Stomach (tissue), 8 donors: ENCODE measurements at regions not wholly inside any gene's neighbourhood (a gene's known extent, or its start where the extent isn't known, plus 50 kb on each side); places are given as distances from the start of the nearest gene placed in this dataset.

Experiments
- DNase-seq, 2 donors: peaks; one replicate each; pipeline versions ENCODE4 v3.0.0 to v3.0.0-alpha.2; 2013 to 2019
- H3K27ac ChIP-seq, 5 donors: fragments of 200-600 bp in 4 of 5; sonication (generic) in 4 of 5; one replicate each; pipeline ENCODE4 v1.5.1; 2013 to 2019; ENCODE audit warnings: mild to moderate bottlenecking in 1 of 5, moderate library complexity in 1 of 5
- H3K27me3 ChIP-seq, 3 donors: fragments of 200-600 bp; sonication (generic); one replicate each; pipeline ENCODE4 v1.5.1; 2017 to 2019; ENCODE audit warnings: mixed run types in 1 of 3
- H3K36me3 ChIP-seq, 4 donors: fragments of 200-600 bp; sonication (generic); 1 replicate in 3 of 4; 2 replicates in 1 of 4; pipeline ENCODE4 v1.5.1; 2016 to 2019
- H3K4me1 ChIP-seq, 4 donors: fragments of 200-600 bp; sonication (generic); one replicate each; pipeline ENCODE4 v1.5.1; 2016 to 2019
- H3K4me3 ChIP-seq, 4 donors: fragments of 200-600 bp; sonication (generic) in 3 of 4; one replicate each; pipeline ENCODE4 v1.5.1; 2016 to 2019; ENCODE audit warnings: mild to moderate bottlenecking in 1 of 4
- H3K9me3 ChIP-seq, 4 donors: fragments of 200-600 bp; sonication (generic); one replicate each; pipeline ENCODE4 v1.5.1; 2016 to 2019
- EP300 ChIP-seq: sonication (generic); formaldehyde crosslinking; IDR thresholded peaks from one replicate; pipeline ENCODE4 v1.6.1; 2017; ENCODE audit warnings: antibody characterized with exemption
- POLR2A ChIP-seq, 4 donors: fragments of 450-650 bp; IDR thresholded peaks; one replicate each; pipeline ENCODE4 v1.6.1; 2016; ENCODE audit warnings: antibody characterized with exemption in 4 of 4, control low read depth in 2 of 4, mild to moderate bottlenecking in 1 of 4, moderate library complexity in 1 of 4
- POLR2AphosphoS5 ChIP-seq, 3 donors: sonication (generic); formaldehyde crosslinking; IDR thresholded peaks; one replicate each; pipeline ENCODE4 v1.6.1; 2016; ENCODE audit warnings: antibody characterized with exemption in 3 of 3
- WGBS, 5 donors: extraction: QIAGEN DNeasy Blood & Tissue Kit in 3 of 5; methylation state at CpG; one replicate each; pipeline versions ENCODE4 v1.1.5 to v1.1.7; 2013 to 2018; 5-methylcytosine and 5-hydroxymethylcytosine counted together
- intact Hi-C: fragments of 100-400 bp; cut with DNase I; formaldehyde crosslinking; loops from one replicate; pipeline ENCODE4 v1.15.1; 2023; ENCODE audit warnings: low total_unique reads
- TF ChIP-seq, protein P1 (sequence below), 7 experiments: fragments of 450-650 bp in 4 of 7; fragments of 200-600 bp in 3 of 7; sonication (generic) in 3 of 7; IDR thresholded peaks; one replicate each; pipeline ENCODE4 v1.5.1; 2016 to 2019; ENCODE audit warnings: antibody characterized with exemption in 7 of 7, control low read depth in 2 of 7, mild to moderate bottlenecking in 1 of 7
- donor health status: healthy with polysubstance abuse.
- donor health status: Bipolar disorder and iron deficiency.
- donor health status: healthy.

DNA sequence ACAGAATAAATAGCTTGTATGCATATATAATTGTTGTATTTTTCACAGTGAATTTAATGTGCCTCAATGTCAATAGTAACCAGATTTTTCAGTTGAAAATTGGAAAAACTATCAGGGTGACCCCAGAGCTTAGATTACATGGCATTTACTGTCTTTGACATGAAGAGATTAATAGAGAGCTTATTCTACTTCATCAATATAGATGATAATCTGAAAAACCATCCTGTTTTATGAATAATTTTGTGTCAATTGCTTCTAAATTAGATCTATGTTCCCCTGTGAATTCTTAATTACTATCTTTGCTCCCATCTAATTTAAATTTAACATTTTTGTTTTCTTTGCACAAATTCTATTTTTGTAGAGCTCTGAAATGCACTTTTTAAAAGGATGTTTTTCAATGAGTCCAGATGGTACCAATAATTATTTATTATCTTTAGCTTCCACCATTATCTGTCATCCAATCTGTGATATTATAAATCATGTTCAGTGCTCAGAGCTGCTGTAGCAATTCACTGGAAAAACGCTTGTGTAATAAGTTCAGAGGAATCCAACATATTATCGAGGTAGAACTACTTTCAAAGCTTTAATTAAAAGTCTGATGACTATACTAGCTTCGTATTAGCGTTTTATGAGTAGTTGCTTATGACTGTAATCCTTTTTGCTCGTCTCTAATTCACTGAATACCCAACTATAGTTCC, 291.4 kb downstream of the JRKL start:
- H3K27ac ChIP-seq = no peak overlapping the region
- WGBS, 5 donors = 55 to 69% (median 60%) methylated on average over 5 of the region's 5 CpGs
- H3K27me3 ChIP-seq = no peaks in the 10 kb centered on the region
- H3K9me3 ChIP-seq = no peaks in the 10 kb centered on the region
- no peak for DNase-seq
- TF ChIP-seq EP300 = no peak
- no peak for TF ChIP-seq POLR2A (IDR thresholded peaks at IDR 0.05)
- TF ChIP-seq POLR2AphosphoS5 (IDR thresholded peaks at IDR 0.05) = no peak
- TF ChIP-seq, protein P1, sequence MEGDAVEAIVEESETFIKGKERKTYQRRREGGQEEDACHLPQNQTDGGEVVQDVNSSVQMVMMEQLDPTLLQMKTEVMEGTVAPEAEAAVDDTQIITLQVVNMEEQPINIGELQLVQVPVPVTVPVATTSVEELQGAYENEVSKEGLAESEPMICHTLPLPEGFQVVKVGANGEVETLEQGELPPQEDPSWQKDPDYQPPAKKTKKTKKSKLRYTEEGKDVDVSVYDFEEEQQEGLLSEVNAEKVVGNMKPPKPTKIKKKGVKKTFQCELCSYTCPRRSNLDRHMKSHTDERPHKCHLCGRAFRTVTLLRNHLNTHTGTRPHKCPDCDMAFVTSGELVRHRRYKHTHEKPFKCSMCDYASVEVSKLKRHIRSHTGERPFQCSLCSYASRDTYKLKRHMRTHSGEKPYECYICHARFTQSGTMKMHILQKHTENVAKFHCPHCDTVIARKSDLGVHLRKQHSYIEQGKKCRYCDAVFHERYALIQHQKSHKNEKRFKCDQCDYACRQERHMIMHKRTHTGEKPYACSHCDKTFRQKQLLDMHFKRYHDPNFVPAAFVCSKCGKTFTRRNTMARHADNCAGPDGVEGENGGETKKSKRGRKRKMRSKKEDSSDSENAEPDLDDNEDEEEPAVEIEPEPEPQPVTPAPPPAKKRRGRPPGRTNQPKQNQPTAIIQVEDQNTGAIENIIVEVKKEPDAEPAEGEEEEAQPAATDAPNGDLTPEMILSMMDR (IDR thresholded peaks at IDR 0.05) = no peak
- H3K36me3 ChIP-seq = no peaks in the 10 kb centered on the region
- H3K4me3 ChIP-seq = no peak overlapping the region
- intact Hi-C loops = no loop called here
- H3K4me1 ChIP-seq = no peaks in the 10 kb centered on the region

DNA sequence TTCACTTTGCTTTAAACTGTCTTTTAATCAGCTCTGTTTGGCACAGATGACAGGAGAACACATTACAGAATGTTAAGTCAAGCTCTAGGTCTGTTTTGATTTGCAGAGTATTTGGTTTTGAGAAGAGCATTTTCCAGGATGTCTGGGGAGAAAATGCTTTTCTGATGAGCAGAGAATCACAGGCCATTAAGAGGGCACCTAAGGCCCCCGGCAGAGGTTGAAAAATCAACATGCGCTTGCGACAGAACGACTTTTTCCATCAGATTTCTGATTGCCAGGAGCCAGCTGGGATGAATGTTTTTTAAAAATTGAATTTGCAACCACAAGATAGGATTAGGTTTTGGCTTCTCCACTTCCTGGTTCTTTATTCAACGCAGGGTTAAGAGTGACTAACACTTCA, 304.5 kb downstream of the JRKL start:
- 71 to 86% (median 77%) methylated on average over 5 of the region's 5 CpGs for WGBS, 5 donors
- H3K36me3 ChIP-seq = no peaks in the 10 kb centered on the region
- no peak for DNase-seq
- H3K4me1 ChIP-seq = no peaks in the 10 kb centered on the region
- H3K27me3 ChIP-seq = no peaks in the 10 kb centered on the region
- H3K4me3 ChIP-seq = no peak overlapping the region
- H3K9me3 ChIP-seq = no peaks in the 10 kb centered on the region
- H3K27ac ChIP-seq = no peak overlapping the region
- intact Hi-C loops = no loop called here
- TF ChIP-seq POLR2A (IDR thresholded peaks at IDR 0.05) = no peak
- TF ChIP-seq, protein P1 (IDR thresholded peaks at IDR 0.05) = no peak
- no peak for TF ChIP-seq EP300
- TF ChIP-seq POLR2AphosphoS5 (IDR thresholded peaks at IDR 0.05) = no peak

DNA sequence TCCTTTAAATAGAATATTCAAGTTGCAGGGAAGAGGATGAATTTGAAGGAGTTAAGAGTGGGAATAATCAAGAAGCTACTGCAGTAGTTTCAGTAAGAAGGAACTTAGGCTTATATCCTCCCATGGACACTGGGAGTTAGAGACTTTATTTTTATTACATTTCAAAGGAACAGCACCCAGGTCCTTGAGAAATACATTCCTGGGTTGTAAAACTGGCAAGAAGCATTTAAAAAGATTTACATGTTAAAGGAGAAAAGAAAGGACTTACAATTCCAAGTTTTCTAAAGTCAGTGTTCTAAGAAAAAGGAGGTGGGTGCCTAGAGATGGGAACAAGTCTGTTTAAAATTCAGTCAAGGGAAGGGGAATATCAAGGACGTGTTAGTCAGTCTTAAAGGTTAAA, 306.9 kb downstream of the JRKL start:
- Histone ChIP-seq H3K4me1 (no peaks in the 10 kb centered on the region), H3K9me3 (no peaks in the 10 kb centered on the region), H3K27ac (no peak overlapping the region), H3K36me3 (no peaks in the 10 kb centered on the region), H3K4me3 (no peak overlapping the region), H3K27me3 (no peaks in the 10 kb centered on the region)
- TF ChIP-seq, protein P1 (IDR thresholded peaks at IDR 0.05) = no peak
- TF ChIP-seq POLR2AphosphoS5 (IDR thresholded peaks at IDR 0.05) (no peak), EP300 (no peak), POLR2A (IDR thresholded peaks at IDR 0.05) (no peak)
- 7 to 26% (median 20%) methylated on average over 1 of the region's 1 CpG for WGBS, 5 donors
- intact Hi-C loops = no loop called here
- no peak for DNase-seq

DNA sequence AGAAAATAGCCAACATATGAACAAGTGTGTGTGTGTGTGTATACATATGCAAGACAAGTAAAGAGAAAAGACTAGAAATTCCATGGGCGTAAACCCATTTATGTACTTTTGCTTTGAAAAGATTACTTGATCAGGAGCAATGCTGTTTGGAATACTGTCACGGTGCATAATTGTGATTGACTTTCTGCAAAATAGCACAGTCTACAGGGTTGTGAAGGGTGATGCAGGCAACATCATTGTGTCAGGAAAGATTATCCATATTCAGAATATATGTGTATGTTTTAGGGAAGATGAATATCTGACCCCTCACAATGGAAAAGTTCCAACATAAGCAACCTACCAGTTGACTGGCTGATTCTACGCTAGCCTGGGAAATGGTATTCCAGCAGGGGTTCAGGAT, 307.7 kb downstream of the JRKL start:
- TF ChIP-seq POLR2AphosphoS5 (IDR thresholded peaks at IDR 0.05) (no peak), EP300 (no peak), POLR2A (IDR thresholded peaks at IDR 0.05) (no peak)
- TF ChIP-seq, protein P1 (IDR thresholded peaks at IDR 0.05) = no peak
- Histone ChIP-seq H3K9me3 (no peaks in the 10 kb centered on the region), H3K27ac (no peak overlapping the region), H3K4me1 (no peaks in the 10 kb centered on the region), H3K4me3 (no peak overlapping the region), H3K27me3 (no peaks in the 10 kb centered on the region), H3K36me3 (no peaks in the 10 kb centered on the region)
- intact Hi-C loops = no loop called here
- DNase-seq = no peak
- 71 to 91% (median 89%) methylated on average over 3 of the region's 3 CpGs for WGBS, 5 donors
